HepG2 (cell line): ENCODE measurements at regions not wholly inside any gene's neighbourhood (a gene's known extent, or its start where the extent isn't known, plus 50 kb on each side); places are given as distances from the start of the nearest gene placed in this dataset.
"Not testable (repeated sequence)": the region's sequence is repeated elsewhere in the genome, so short reads cannot be mapped to it uniquely, and the experiment has no call there.

Experiments used
- FOXM1 ChIP-seq: sonication (generic); formaldehyde crosslinking; IDR thresholded peaks from 2 replicates; pipeline ENCODE4 v1.5.0; 2020; ENCODE audit warnings: missing genetic modification reagents
- JUND ChIP-seq: sonication (generic); formaldehyde crosslinking; IDR thresholded peaks from 2 replicates; pipeline ENCODE4 v1.8.0; 2022; ENCODE audit warnings: mild to moderate bottlenecking, missing genetic modification reagents
- MEIS1 ChIP-seq: sonication (generic); formaldehyde crosslinking; IDR thresholded peaks from 2 replicates; pipeline ENCODE4 v1.9.0; 2021; ENCODE audit warnings: mild to moderate bottlenecking, missing genetic modification reagents, moderate library complexity, borderline replicate concordance
- POLR2A ChIP-seq, 2 experiments: IDR thresholded peaks; 2 replicates each; pipeline ENCODE4 v1.6.1; 2011; ENCODE audit warnings: low read depth in 2 of 2, low read length in 2 of 2, mild to moderate bottlenecking in 1 of 2, moderate library complexity in 1 of 2; ENCODE audit not compliant: insufficient read depth in 1 of 2
- POLR2AphosphoS2 ChIP-seq: IDR thresholded peaks from 2 replicates; pipeline ENCODE4 v1.6.1; 2011; ENCODE audit warnings: low read depth, low read length, improper control_type of control experiment
- TMF1 ChIP-seq: sonication (generic); formaldehyde crosslinking; IDR thresholded peaks from 2 replicates; pipeline ENCODE4 v1.8.1; 2022; ENCODE audit warnings: low read depth, missing genetic modification reagents
- ZFAT ChIP-seq: sonication (generic); formaldehyde crosslinking; conservative IDR thresholded peaks from 2 replicates; pipeline ENCODE4 v1.8.1; 2023; ENCODE audit warnings: missing genetic modification reagents, inconsistent platforms
- ZNF143 ChIP-seq: sonication (generic); formaldehyde crosslinking; IDR thresholded peaks from 2 replicates; pipeline ENCODE4 v1.4.0; 2020; ENCODE audit warnings: missing genetic modification reagents
- ZNF207 ChIP-seq: fragments of 450-650 bp; IDR thresholded peaks from 2 replicates; pipeline ENCODE4 v1.6.1; 2016; ENCODE audit warnings: antibody characterized with exemption, borderline replicate concordance
- ZNF3 ChIP-seq: IDR thresholded peaks from 2 replicates; pipeline ENCODE4 v1.7.0; 2017; ENCODE audit warnings: inconsistent platforms
- TF ChIP-seq, protein P1 (sequence below): sonication (generic); formaldehyde crosslinking; IDR thresholded peaks from 2 replicates; pipeline ENCODE4 v1.5.0; 2020; ENCODE audit warnings: mild to moderate bottlenecking, missing genetic modification reagents, moderate library complexity
- TF ChIP-seq, protein P2 (sequence below): sonication (generic); formaldehyde crosslinking; IDR thresholded peaks from 2 replicates; pipeline ENCODE4 v1.5.0; 2020; ENCODE audit warnings: missing genetic modification reagents
- TF ChIP-seq, protein P3 (sequence below): sonication (generic); formaldehyde crosslinking; IDR thresholded peaks from 2 replicates; pipeline ENCODE4 v1.4.0; 2020; ENCODE audit warnings: missing genetic modification reagents
- TF ChIP-seq, protein P4 (sequence below): sonication (generic); formaldehyde crosslinking; conservative IDR thresholded peaks from 2 replicates; pipeline ENCODE4 v1.5.0; 2020; ENCODE audit warnings: missing genetic modification reagents

DNA sequence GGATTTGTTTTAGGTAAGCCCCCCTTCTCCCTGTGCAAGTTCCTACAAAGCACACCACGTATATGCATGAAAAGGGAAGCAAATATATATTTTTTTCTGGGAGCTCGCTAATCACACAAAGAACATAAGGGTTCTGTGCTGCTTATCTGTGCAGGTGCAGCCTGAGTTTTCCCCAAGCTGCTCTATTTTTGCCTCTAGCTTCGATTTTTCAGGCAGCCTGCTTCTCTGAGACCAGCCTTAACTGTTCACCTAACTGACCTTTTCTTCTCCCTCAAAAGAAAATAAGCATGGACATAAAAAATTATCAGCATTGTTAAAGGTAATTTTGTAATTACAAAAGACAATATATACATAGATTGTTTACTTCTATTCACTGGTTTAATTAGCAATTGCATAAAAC, 552.7 kb downstream of the TGIF2LX start:
- not testable (repeated sequence) for TF ChIP-seq ZFAT (CRISPR knock-in tag); POLR2A (IDR thresholded peaks at IDR 0.05; ENCODE audit: insufficient read depth in 1 of 2, low read depth in 2 of 2, low read length in 2 of 2); ZNF143 (CRISPR knock-in tag); TMF1 (CRISPR knock-in tag); FOXM1 (CRISPR knock-in tag); ZNF3 (CRISPR knock-in tag); MEIS1 (CRISPR knock-in tag); JUND; POLR2AphosphoS2; ZNF207
- TF ChIP-seq, protein P1, sequence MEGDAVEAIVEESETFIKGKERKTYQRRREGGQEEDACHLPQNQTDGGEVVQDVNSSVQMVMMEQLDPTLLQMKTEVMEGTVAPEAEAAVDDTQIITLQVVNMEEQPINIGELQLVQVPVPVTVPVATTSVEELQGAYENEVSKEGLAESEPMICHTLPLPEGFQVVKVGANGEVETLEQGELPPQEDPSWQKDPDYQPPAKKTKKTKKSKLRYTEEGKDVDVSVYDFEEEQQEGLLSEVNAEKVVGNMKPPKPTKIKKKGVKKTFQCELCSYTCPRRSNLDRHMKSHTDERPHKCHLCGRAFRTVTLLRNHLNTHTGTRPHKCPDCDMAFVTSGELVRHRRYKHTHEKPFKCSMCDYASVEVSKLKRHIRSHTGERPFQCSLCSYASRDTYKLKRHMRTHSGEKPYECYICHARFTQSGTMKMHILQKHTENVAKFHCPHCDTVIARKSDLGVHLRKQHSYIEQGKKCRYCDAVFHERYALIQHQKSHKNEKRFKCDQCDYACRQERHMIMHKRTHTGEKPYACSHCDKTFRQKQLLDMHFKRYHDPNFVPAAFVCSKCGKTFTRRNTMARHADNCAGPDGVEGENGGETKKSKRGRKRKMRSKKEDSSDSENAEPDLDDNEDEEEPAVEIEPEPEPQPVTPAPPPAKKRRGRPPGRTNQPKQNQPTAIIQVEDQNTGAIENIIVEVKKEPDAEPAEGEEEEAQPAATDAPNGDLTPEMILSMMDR (CRISPR knock-in tag), result not testable (repeated sequence)
- TF ChIP-seq, protein P2, sequence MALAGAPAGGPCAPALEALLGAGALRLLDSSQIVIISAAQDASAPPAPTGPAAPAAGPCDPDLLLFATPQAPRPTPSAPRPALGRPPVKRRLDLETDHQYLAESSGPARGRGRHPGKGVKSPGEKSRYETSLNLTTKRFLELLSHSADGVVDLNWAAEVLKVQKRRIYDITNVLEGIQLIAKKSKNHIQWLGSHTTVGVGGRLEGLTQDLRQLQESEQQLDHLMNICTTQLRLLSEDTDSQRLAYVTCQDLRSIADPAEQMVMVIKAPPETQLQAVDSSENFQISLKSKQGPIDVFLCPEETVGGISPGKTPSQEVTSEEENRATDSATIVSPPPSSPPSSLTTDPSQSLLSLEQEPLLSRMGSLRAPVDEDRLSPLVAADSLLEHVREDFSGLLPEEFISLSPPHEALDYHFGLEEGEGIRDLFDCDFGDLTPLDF, result not testable (repeated sequence)
- TF ChIP-seq, protein P3, sequence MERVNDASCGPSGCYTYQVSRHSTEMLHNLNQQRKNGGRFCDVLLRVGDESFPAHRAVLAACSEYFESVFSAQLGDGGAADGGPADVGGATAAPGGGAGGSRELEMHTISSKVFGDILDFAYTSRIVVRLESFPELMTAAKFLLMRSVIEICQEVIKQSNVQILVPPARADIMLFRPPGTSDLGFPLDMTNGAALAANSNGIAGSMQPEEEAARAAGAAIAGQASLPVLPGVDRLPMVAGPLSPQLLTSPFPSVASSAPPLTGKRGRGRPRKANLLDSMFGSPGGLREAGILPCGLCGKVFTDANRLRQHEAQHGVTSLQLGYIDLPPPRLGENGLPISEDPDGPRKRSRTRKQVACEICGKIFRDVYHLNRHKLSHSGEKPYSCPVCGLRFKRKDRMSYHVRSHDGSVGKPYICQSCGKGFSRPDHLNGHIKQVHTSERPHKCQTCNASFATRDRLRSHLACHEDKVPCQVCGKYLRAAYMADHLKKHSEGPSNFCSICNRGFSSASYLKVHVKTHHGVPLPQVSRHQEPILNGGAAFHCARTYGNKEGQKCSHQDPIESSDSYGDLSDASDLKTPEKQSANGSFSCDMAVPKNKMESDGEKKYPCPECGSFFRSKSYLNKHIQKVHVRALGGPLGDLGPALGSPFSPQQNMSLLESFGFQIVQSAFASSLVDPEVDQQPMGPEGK, result not testable (repeated sequence)
- TF ChIP-seq, protein P4, sequence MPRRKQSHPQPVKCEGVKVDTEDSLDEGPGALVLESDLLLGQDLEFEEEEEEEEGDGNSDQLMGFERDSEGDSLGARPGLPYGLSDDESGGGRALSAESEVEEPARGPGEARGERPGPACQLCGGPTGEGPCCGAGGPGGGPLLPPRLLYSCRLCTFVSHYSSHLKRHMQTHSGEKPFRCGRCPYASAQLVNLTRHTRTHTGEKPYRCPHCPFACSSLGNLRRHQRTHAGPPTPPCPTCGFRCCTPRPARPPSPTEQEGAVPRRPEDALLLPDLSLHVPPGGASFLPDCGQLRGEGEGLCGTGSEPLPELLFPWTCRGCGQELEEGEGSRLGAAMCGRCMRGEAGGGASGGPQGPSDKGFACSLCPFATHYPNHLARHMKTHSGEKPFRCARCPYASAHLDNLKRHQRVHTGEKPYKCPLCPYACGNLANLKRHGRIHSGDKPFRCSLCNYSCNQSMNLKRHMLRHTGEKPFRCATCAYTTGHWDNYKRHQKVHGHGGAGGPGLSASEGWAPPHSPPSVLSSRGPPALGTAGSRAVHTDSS, result not testable (repeated sequence)
